Omental fat pad (tissue), 3 donors: ENCODE measurements at regions not wholly inside any gene's neighbourhood (a gene's known extent, or its start where the extent isn't known, plus 50 kb on each side); places are given as distances from the start of the nearest gene placed in this dataset.

Experiments used
- ATAC-seq: fragments of 150-250 bp; one replicate; pipeline ENCODE4 v1.9.1; 2016; ENCODE audit warnings: mild to moderate bottlenecking, moderate library complexity; ENCODE audit not compliant: low FRiP score
- DNase-seq: peaks from one replicate; pipeline ENCODE4 v3.0.0-alpha.2; 2019; ENCODE audit warnings: low spot score
- CTCF ChIP-seq, 3 donors: fragments of 450-650 bp; IDR thresholded peaks; one replicate each; pipeline ENCODE4 v1.5.1; 2016 to 2017; ENCODE audit warnings: antibody characterized with exemption in 3 of 3, mild to moderate bottlenecking in 3 of 3, moderate library complexity in 2 of 3

DNA sequence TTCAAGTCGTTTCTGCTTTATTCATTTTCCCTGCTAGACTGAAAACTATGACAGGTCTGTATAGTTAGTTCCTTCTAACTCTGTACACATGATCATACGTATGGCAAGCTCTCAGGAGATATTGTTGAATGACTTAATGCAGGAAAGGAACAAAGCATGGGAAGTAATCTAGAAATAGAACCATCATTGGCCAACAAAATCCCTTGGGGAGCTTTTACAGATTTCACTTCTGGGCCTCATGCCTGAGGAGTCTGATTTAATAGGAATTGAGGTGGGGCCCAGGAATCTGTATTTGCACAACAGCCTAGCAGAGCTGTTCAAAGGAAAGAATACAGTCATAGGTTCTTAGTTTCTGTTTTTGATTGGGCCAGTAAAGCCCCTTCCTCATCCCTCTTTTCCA lies 229.2 kb downstream of the MAP2K6 start:
- DNase-seq (no peak), ATAC-seq (no peak)
- TF ChIP-seq CTCF (IDR thresholded peaks at IDR 0.05) = no peak

GRCh38 chr17:69646729-69647128 lies 232.2 kb downstream of the MAP2K6 start:
- ATAC-seq (no peak), DNase-seq (no peak)
- TF ChIP-seq CTCF (IDR thresholded peaks at IDR 0.05) = no peak

DNA sequence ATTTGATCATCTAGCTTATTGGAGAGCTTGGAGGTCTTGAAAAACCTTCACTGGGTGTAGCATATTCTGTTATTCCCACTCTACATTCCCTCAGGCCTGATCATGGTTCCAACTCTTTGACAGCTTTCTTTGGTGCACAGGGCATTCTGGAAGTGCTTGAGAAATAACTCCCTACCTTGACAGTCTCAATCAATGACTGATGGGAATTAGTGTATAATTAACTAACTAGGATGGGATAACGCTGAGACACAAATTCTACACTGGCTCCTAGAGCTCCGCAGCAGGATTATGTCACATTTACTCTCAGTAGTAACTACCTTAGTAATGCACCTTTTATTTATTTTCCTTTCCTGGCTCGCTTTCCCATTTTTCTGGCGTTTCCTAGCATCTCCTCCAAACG lies 236.4 kb downstream of the MAP2K6 start:
- no peak for TF ChIP-seq CTCF (IDR thresholded peaks at IDR 0.05)
- ATAC-seq (no peak), DNase-seq (no peak)

- no peak for ATAC-seq
- no peak for TF ChIP-seq CTCF (IDR thresholded peaks at IDR 0.05)
- DNase-seq = no peak
Measured at GRCh38 chr17:69651921-69652320, 237.4 kb downstream of the MAP2K6 start.

GRCh38 chr17:69654981-69655855 lies 240.7 kb downstream of the MAP2K6 start:
- ATAC-seq (no peak), DNase-seq (no peak)
- TF ChIP-seq CTCF (IDR thresholded peaks at IDR 0.05) = no peak

DNA sequence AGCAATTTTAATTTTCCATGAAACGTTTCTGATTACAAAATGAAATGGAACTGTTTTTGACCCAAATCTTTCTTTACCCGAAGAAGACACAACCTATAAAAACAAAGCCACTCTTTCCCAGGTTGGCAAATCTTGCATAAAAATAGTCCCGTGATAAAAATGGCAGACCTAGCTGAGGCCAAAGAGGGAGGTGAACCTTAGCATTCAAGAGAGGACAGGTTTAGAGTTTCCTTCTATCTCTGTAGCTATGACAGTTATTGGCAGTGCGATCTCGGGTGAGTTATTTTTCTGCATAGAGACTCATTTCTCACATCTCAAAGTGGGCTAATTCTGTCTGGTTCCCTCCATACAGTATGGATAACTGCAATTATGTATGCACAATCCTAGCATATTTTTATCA lies 241.4 kb downstream of the MAP2K6 start:
- DNase-seq = no peak

More for the DNA sequence above, 241.4 kb downstream of the MAP2K6 start:
- no peak for TF ChIP-seq CTCF (IDR thresholded peaks at IDR 0.05)
- no peak for ATAC-seq
